ENCODE measurements at regions not wholly inside any gene's neighbourhood (a gene's known extent, or its start where the extent isn't known, plus 50 kb on each side); places are given as distances from the start of the nearest gene placed in this dataset.

DNA sequence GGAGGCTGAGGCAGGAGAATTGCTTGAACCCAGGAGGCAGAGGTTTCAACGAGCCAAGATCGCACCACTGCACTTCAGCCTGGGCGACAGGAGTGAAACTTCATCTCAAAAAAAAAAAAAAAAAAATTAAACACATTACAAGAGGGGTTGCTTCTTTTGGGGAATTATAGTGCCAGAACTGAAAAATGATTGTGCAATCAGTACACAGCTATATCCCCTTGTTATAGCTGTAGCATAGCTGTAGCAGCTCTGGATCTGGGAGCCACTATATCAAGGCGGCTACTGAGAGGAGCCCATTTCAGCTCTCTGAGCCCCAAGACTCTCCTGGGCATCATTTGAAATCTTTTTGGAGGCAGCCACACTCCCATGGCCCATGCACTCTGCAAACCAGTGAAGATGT is 334.3 kb downstream of the TFAP2A start:
- TF ChIP-seq, protein P1, sequence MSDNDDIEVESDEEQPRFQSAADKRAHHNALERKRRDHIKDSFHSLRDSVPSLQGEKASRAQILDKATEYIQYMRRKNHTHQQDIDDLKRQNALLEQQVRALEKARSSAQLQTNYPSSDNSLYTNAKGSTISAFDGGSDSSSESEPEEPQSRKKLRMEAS (IDR thresholded peaks at IDR 0.05): no peak
- TF ChIP-seq ZNF274 (IDR thresholded peaks at IDR 0.05; ENCODE audit: low read depth, low read length) (no peak), RAD21 (IDR thresholded peaks at IDR 0.05; ENCODE audit: low read depth) (no peak), SP1 (IDR thresholded peaks at IDR 0.05; ENCODE audit: low read depth) (no peak), CEBPB (IDR thresholded peaks at IDR 0.05; ENCODE audit: low read depth) (no peak), EZH2 (IDR thresholded peaks at IDR 0.05) (no peak), POLR2A (IDR thresholded peaks at IDR 0.05; ENCODE audit: borderline replicate concordance, extremely low read depth, insufficient read depth, insufficient read length) (no peak), POLR2AphosphoS5 (IDR thresholded peaks at IDR 0.05; ENCODE audit: low read depth, low read length) (no peak), SIN3A (IDR thresholded peaks at IDR 0.05; ENCODE audit: low read depth) (no peak), EZH2phosphoT487 (IDR thresholded peaks at IDR 0.05; ENCODE audit: borderline replicate concordance) (no peak)
- TF ChIP-seq, protein P2, sequence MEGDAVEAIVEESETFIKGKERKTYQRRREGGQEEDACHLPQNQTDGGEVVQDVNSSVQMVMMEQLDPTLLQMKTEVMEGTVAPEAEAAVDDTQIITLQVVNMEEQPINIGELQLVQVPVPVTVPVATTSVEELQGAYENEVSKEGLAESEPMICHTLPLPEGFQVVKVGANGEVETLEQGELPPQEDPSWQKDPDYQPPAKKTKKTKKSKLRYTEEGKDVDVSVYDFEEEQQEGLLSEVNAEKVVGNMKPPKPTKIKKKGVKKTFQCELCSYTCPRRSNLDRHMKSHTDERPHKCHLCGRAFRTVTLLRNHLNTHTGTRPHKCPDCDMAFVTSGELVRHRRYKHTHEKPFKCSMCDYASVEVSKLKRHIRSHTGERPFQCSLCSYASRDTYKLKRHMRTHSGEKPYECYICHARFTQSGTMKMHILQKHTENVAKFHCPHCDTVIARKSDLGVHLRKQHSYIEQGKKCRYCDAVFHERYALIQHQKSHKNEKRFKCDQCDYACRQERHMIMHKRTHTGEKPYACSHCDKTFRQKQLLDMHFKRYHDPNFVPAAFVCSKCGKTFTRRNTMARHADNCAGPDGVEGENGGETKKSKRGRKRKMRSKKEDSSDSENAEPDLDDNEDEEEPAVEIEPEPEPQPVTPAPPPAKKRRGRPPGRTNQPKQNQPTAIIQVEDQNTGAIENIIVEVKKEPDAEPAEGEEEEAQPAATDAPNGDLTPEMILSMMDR (IDR thresholded peaks at IDR 0.05 in 2 of 3, conservative IDR thresholded peaks at IDR 0.05 in 1 of 3; ENCODE audit: borderline replicate concordance in 1 of 3, insufficient read depth in 1 of 3, low read depth in 2 of 3, low read length in 2 of 3): no peak
- TF ChIP-seq, protein P3, sequence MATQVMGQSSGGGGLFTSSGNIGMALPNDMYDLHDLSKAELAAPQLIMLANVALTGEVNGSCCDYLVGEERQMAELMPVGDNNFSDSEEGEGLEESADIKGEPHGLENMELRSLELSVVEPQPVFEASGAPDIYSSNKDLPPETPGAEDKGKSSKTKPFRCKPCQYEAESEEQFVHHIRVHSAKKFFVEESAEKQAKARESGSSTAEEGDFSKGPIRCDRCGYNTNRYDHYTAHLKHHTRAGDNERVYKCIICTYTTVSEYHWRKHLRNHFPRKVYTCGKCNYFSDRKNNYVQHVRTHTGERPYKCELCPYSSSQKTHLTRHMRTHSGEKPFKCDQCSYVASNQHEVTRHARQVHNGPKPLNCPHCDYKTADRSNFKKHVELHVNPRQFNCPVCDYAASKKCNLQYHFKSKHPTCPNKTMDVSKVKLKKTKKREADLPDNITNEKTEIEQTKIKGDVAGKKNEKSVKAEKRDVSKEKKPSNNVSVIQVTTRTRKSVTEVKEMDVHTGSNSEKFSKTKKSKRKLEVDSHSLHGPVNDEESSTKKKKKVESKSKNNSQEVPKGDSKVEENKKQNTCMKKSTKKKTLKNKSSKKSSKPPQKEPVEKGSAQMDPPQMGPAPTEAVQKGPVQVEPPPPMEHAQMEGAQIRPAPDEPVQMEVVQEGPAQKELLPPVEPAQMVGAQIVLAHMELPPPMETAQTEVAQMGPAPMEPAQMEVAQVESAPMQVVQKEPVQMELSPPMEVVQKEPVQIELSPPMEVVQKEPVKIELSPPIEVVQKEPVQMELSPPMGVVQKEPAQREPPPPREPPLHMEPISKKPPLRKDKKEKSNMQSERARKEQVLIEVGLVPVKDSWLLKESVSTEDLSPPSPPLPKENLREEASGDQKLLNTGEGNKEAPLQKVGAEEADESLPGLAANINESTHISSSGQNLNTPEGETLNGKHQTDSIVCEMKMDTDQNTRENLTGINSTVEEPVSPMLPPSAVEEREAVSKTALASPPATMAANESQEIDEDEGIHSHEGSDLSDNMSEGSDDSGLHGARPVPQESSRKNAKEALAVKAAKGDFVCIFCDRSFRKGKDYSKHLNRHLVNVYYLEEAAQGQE (IDR thresholded peaks at IDR 0.05; ENCODE audit: low read depth): no peak
